Inferior parietal cortex (tissue), 1 donor: ENCODE measurements at regions not wholly inside any gene's neighbourhood (a gene's known extent, or its start where the extent isn't known, plus 50 kb on each side); places are given as distances from the start of the nearest gene placed in this dataset.

ENCODE experiments used
- DNase-seq: peaks from one replicate; pipeline ENCODE4 v3.0.0-alpha.2; 2016; ENCODE audit errors: extremely low spot score

DNA sequence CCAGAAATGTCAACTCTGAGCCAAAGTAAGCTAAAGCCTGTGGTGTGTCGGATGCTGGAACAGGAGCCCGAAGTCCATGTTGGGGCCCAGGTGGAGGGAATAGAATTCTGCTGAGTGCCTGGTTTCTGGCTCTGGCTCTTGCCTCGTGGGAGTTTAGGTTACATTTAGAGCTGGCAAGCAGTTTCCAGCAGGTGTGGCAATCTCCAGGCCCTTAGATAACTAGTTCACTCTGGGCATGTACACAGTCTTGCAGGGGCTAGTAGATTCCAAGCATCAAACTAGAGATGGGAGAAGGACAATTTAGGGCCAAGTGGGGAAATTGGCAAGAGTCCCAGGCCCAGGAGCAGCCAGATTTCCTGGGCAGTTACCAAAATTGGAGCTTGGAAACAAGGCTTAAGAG lies 56.3 kb upstream of the STOX2 start:
- no peak for DNase-seq

DNA sequence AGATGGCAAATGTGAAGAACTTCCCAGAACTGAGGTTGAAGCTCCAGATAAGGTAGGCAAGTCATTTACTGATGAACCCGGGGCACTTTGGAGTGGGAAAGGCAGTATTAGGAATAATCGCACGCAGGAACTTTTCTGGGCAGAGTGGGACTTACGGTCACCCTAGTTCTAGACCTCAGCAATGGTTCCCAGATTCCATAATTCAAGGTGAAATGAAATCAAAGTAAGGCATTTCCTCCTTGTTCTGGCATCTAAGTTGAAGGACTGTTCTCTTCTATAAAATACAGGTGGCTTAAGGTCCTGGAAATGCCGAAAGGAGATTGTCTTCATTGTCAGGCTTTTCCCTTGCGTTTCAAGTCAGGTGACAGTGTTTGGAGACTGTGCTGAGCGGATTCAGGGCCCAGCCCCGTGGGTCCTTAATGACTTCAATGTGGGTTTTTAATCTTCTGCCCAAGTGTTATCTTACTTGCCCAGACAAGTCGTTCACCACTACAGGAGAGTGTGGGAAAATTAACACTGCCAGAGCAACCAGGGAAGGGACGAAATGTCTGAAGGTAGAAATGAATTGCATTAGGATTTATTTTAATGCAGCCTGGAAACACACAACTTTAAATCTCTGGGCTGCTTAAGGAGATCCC lies 52.1 kb upstream of the STOX2 start:
- no peak for DNase-seq

DNA sequence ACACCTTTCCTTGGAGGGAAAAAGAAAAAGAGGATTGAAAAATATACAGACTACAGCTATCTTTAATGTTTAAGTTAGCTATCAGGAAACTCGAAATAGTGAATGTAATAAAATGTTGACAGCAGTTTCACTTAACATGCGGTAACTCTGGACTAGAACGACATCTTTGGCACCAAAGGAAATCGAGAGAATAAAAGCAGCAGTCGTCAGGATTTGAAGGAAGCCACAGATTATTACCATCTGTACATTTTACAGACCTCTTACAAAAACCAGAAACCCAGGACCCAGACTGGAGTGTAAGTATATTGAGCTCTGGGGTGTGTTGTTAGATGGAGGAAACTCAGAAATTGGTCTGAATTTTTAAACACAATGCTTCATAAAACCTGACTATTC lies 51.6 kb upstream of the STOX2 start:
- DNase-seq = no peak
